ENCODE measurements at regions not wholly inside any gene's neighbourhood (a gene's known extent, or its start where the extent isn't known, plus 50 kb on each side); places are given as distances from the start of the nearest gene placed in this dataset.
"Not testable (repeated sequence)": the region's sequence is repeated elsewhere in the genome, so short reads cannot be mapped to it uniquely, and the experiment has no call there.

DNA sequence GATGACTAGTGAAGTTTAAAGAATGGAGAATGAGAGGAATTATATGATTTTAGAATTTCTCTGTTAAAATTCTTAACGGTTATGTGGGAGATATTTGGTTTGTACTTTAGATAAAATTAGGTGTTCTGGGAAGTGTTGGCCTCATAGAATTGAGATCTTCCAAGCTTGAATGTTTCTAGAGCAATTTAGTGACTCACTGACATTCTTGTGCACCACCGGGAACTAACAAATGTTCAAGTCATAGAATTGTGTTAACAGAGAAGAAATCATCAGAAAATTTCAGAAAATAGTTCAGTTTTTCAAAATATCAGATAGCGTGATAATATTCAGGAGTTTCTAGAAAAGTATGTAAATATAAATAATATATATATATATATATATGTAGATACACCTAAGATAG lies 67.9 kb upstream of the BMP5 start:
- FAIRE-seq, result no peak
- TF ChIP-seq, protein P1, sequence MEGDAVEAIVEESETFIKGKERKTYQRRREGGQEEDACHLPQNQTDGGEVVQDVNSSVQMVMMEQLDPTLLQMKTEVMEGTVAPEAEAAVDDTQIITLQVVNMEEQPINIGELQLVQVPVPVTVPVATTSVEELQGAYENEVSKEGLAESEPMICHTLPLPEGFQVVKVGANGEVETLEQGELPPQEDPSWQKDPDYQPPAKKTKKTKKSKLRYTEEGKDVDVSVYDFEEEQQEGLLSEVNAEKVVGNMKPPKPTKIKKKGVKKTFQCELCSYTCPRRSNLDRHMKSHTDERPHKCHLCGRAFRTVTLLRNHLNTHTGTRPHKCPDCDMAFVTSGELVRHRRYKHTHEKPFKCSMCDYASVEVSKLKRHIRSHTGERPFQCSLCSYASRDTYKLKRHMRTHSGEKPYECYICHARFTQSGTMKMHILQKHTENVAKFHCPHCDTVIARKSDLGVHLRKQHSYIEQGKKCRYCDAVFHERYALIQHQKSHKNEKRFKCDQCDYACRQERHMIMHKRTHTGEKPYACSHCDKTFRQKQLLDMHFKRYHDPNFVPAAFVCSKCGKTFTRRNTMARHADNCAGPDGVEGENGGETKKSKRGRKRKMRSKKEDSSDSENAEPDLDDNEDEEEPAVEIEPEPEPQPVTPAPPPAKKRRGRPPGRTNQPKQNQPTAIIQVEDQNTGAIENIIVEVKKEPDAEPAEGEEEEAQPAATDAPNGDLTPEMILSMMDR (IDR thresholded peaks at IDR 0.05; ENCODE audit: insufficient read depth, missing control alignments), result no peak
- no peak for DNase-seq (ENCODE audit: insufficient read length, low spot score)

DNA sequence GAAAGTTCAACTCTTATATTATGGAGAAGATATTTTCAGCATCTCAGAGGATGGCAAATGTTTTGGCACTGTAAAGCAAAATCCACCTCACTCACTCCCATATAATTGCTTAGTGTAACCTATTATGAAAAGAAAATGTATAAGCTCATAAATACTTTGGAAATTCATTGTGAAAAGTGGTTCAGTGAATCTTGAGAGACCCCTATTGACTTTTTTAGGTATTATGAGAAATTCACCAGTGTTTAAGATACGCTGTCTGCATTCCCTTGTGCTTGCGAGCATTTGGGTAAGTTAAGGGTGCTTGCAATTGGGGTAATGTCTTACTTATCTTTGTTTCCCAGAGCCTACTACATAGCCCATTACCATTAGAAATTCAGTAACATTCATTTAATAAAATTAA lies 66.3 kb upstream of the BMP5 start:
- DNase-seq (ENCODE audit: insufficient read length, low spot score) (no peak), FAIRE-seq (no peak)
- TF ChIP-seq, protein P1 (IDR thresholded peaks at IDR 0.05; ENCODE audit: insufficient read depth, missing control alignments), result peak; percentile 15

DNA sequence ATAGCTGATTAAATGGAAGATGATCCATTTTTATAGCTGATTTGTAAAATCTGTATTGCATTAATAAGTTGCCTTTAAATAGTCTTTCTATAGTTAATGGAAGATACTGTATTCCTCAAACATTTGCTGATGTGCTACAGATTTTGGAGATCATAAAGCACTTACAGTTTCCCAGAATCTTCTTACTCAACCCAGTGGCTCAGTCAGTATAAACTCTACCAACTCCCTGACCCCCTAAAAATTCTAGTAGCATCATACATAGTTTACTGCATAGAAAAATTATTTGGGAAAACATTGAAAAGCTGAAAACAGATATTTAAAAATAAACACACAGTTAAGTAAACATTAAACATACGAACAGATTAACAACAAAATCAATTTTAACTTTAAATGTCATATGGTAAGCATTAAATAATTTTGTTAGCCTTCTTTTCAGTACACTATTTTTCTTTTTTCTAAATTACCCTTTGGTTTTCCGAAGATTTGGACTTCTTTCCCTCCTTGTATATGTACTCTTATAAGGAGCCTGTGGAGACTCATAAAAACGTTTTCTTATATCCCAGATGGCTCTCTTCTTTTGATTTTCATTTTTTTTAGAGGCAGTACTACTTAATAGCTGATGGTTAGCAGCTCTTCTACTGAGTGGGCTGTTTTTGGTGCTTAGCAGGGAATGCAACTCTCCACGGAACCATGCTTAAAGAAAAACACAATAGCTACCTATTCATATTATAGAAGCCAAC lies 62.7 kb upstream of the BMP5 start:
- TF ChIP-seq, protein P1 (IDR thresholded peaks at IDR 0.05; ENCODE audit: insufficient read depth, missing control alignments), result no peak
- DNase-seq (ENCODE audit: insufficient read length, low spot score) (no peak), FAIRE-seq (no peak)

DNA sequence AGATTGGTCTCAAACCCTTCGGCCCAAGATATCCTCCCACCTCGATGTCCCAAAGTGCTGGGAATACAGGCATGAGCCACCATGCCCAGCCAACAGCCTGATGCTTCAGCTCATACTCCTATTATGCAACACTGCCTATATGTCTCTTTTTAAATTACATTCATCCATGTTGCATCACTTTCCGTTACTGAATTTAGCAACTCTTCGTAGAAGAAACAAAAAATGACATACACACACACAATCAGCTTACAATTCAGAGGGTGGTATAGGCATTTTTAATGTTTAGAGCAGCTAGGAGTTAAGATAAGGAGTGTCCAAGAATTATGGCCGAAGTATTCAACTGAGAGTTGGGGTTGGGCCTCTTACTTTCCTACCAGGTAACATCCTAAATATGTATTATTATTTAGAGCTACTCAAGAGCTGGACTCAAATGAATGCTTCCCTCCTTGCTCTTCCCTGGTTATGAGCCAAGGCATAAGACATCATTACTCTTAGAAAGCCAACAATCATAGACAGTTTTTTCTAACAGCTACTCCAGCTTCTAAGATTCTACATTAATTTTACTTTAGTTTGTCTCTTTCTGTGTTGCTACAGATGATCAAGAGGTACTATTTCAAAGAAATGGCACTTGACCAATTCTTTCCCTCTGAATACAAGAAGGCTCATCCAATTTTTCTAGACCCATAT lies 62.0 kb upstream of the BMP5 start:
- no peak for FAIRE-seq

DNA sequence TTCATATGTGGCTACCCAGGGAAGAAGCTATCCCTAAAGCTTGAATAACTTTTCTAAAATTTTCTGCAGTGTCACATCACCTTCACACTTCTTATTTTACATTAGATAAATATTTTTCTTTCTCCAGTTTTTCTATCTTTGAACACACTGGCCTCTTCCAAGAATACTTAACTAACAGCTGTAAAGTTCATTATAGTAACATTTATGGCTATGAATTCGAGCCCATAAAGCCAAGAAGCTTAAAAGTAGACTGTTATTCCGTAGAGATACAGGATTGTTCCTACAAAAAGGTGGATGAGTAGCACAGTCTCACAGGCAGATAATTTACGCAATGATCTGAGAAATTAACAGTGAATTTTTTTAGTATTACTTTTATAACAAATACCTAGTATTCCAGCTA lies 55.7 kb upstream of the BMP5 start:
- TF ChIP-seq, protein P1 (IDR thresholded peaks at IDR 0.05; ENCODE audit: insufficient read depth, missing control alignments), result no peak
- no peak for FAIRE-seq

More for the DNA sequence above, 62.0 kb upstream of the BMP5 start:
- TF ChIP-seq, protein P1 (IDR thresholded peaks at IDR 0.05; ENCODE audit: insufficient read depth, missing control alignments), result no peak
- DNase-seq (ENCODE audit: insufficient read length, low spot score), result no peak

DNA sequence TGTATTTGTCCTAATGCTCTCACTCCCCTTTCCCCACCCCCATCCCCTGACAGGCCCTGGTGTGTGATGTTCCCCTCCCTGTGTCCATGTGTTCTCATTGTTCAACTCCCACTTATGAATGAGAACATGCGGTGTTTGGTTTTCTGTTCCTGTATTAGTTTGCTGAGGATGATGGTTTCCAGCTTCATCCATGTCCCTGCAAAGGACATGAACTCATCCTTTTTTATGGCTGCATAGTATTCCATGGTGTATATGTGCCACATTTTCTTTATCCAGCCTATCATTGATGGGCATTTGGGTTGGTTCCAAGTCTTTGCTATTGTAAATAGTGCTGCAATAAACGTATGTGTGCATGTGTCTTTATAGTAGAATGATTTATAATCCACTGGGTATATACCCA lies 52.3 kb upstream of the BMP5 start:
- FAIRE-seq; DNase-seq (ENCODE audit: insufficient read length, low spot score): not testable (repeated sequence)

More for the DNA sequence above, 55.7 kb upstream of the BMP5 start:
- no peak for DNase-seq (ENCODE audit: insufficient read length, low spot score)

DNA sequence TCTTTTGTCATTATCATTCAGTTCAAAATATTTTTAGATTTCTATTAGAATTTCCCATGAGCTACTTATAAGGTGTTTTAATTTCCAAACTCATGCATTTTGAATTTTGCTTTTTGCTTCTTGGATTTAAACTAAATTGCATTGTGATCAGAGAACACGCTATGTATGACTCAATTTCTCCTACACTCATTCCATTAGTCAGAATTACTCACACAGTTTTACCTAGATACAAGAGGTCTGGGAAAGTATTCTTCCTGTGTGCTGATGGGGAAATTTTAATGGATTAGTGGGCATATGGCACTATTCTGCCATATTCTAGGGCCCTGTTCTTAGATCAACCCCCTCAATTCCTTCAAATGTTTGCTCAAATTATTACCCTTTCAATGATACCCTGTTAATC lies 49.9 kb upstream of the BMP5 start:
- FAIRE-seq (no peak), DNase-seq (ENCODE audit: insufficient read length, low spot score) (no peak)
- TF ChIP-seq, protein P1 (IDR thresholded peaks at IDR 0.05; ENCODE audit: insufficient read depth, missing control alignments), result no peak
